ENCODE measurements at regions not wholly inside any gene's neighbourhood (a gene's known extent, or its start where the extent isn't known, plus 50 kb on each side); places are given as distances from the start of the nearest gene placed in this dataset.

DNA sequence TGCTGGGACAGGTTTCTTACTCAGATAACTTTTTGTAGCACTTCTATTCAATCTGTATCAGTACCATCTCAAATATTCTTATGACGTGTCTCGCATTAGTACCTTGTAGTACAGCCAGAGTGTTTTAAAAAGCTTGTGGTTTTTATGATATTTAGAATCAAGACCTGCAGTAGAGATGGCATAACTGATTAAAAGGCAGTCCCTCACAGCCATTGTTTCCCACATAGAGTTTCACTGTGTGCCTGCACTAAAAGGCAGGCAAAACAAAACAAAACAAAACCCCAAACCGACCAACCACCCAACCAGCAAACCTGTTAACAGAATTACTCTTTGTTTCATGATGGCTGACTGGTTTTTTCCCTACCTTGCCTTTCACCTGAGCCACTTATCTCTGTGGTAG is 221.3 kb upstream of the DGKB start:
- DNase-seq (no peak), ATAC-seq (ENCODE audit: poor library complexity) (no peak)
- H3K36me3 ChIP-seq (ENCODE audit: insufficient read depth, low read length), result no peaks in the 10 kb centered on the region
- no peaks in the 10 kb centered on the region for H3K4me1 Mint-ChIP-seq (ENCODE audit: low read depth)
- no peak overlapping the region for H3K4me3 ChIP-seq (ENCODE audit: low read length)
- no peaks in the 10 kb centered on the region for H3K27me3 ChIP-seq (ENCODE audit: control insufficient read depth in 1 of 2, insufficient read depth in 2 of 2, low read length in 2 of 2)
- TF ChIP-seq, protein P1, sequence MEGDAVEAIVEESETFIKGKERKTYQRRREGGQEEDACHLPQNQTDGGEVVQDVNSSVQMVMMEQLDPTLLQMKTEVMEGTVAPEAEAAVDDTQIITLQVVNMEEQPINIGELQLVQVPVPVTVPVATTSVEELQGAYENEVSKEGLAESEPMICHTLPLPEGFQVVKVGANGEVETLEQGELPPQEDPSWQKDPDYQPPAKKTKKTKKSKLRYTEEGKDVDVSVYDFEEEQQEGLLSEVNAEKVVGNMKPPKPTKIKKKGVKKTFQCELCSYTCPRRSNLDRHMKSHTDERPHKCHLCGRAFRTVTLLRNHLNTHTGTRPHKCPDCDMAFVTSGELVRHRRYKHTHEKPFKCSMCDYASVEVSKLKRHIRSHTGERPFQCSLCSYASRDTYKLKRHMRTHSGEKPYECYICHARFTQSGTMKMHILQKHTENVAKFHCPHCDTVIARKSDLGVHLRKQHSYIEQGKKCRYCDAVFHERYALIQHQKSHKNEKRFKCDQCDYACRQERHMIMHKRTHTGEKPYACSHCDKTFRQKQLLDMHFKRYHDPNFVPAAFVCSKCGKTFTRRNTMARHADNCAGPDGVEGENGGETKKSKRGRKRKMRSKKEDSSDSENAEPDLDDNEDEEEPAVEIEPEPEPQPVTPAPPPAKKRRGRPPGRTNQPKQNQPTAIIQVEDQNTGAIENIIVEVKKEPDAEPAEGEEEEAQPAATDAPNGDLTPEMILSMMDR (IDR thresholded peaks at IDR 0.05), result no peak
- H3K27ac Mint-ChIP-seq, result no peak overlapping the region
- H3K9me3 Mint-ChIP-seq, result peaks cover 15% of the 10 kb centered on the region
- no peaks in the 10 kb centered on the region for H3K36me3 Mint-ChIP-seq (ENCODE audit: low read depth)
- H3K27ac ChIP-seq (ENCODE audit: low read depth in 1 of 2, low read length in 2 of 2), result no peak overlapping the region
- ChIA-PET POLR2A (no interaction called here), CTCF (no interaction called here)
- peaks cover 0 to 3% of the 10 kb centered on the region in 2 experiments for H3K9me3 ChIP-seq (ENCODE audit: control insufficient read depth in 1 of 2, insufficient read depth in 1 of 2, low read length in 2 of 2)
- H3K27me3 Mint-ChIP-seq, result no peaks in the 10 kb centered on the region
- H3K4me1 ChIP-seq (ENCODE audit: insufficient read depth, low read length), result no peaks in the 10 kb centered on the region
- H3K4me3 Mint-ChIP-seq, result no peak overlapping the region
- intact Hi-C loops (cut with DNase I, micrococcal nuclease), result no loop called here

- H3K27ac ChIP-seq (ENCODE audit: low read depth in 1 of 2, low read length in 2 of 2), result no peak overlapping the region
- Mint-ChIP-seq H3K27ac (no peak overlapping the region), H3K27me3 (no peaks in the 10 kb centered on the region), H3K4me1 (ENCODE audit: low read depth) (no peaks in the 10 kb centered on the region), H3K36me3 (ENCODE audit: low read depth) (no peaks in the 10 kb centered on the region), H3K9me3 (peaks cover 8% of the 10 kb centered on the region), H3K4me3 (no peak overlapping the region)
- TF ChIP-seq, protein P1 (IDR thresholded peaks at IDR 0.05), result no peak
- ChIA-PET POLR2A (no interaction called here), CTCF (no interaction called here)
- DNase-seq, result no peak
- H3K9me3 ChIP-seq (ENCODE audit: control insufficient read depth in 1 of 2, insufficient read depth in 1 of 2, low read length in 2 of 2), result no peaks in the 10 kb centered on the region
- H3K4me3 ChIP-seq (ENCODE audit: low read length), result no peak overlapping the region
- H3K4me1 ChIP-seq (ENCODE audit: insufficient read depth, low read length), result no peaks in the 10 kb centered on the region
- H3K27me3 ChIP-seq (ENCODE audit: control insufficient read depth in 1 of 2, insufficient read depth in 2 of 2, low read length in 2 of 2), result no peaks in the 10 kb centered on the region
- intact Hi-C loops (cut with DNase I, micrococcal nuclease), result no loop called here
- no peaks in the 10 kb centered on the region for H3K36me3 ChIP-seq (ENCODE audit: insufficient read depth, low read length)
- ATAC-seq (ENCODE audit: poor library complexity), result no peak
Measured at GRCh38 chr7:15113752-15114151, 211.2 kb upstream of the DGKB start.

GRCh38 chr7:15105711-15106110 is 203.2 kb upstream of the DGKB start:
- ATAC-seq (ENCODE audit: poor library complexity) (no peak), DNase-seq (no peak)
- H3K9me3 ChIP-seq (ENCODE audit: control insufficient read depth in 1 of 2, insufficient read depth in 1 of 2, low read length in 2 of 2), result no peaks in the 10 kb centered on the region
- Mint-ChIP-seq H3K9me3 (peaks cover 10% of the 10 kb centered on the region), H3K27me3 (no peaks in the 10 kb centered on the region), H3K36me3 (ENCODE audit: low read depth) (no peaks in the 10 kb centered on the region), H3K4me1 (ENCODE audit: low read depth) (no peaks in the 10 kb centered on the region), H3K27ac (no peak overlapping the region), H3K4me3 (no peak overlapping the region)
- H3K27me3 ChIP-seq (ENCODE audit: control insufficient read depth in 1 of 2, insufficient read depth in 2 of 2, low read length in 2 of 2), result no peaks in the 10 kb centered on the region
- H3K4me3 ChIP-seq (ENCODE audit: low read length), result no peak overlapping the region
- no peak overlapping the region for H3K27ac ChIP-seq (ENCODE audit: low read depth in 1 of 2, low read length in 2 of 2)
- no peaks in the 10 kb centered on the region for H3K36me3 ChIP-seq (ENCODE audit: insufficient read depth, low read length)
- no peaks in the 10 kb centered on the region for H3K4me1 ChIP-seq (ENCODE audit: insufficient read depth, low read length)
- intact Hi-C loops (cut with DNase I, micrococcal nuclease), result no loop called here
- TF ChIP-seq, protein P1 (IDR thresholded peaks at IDR 0.05), result no peak
- POLR2A ChIA-PET, result no interaction called here
- CTCF ChIA-PET, result no interaction called here

Measured in CD4-positive, alpha-beta T cell (primary cell).